Fibroblast of mammary gland (primary cell): ENCODE measurements at regions not wholly inside any gene's neighbourhood (a gene's known extent, or its start where the extent isn't known, plus 50 kb on each side); places are given as distances from the start of the nearest gene placed in this dataset.

Experiments
- DNase-seq: peaks from one replicate; pipeline ENCODE4 v3.0.0-alpha.2; 2010; ENCODE audit warnings: low read depth
- H3K4me3 ChIP-seq: 2 replicates; pipeline ENCODE4 v1.5.1; 2011; ENCODE audit warnings: low read depth, mild to moderate bottlenecking, low read length, moderate library complexity; ENCODE audit not compliant: control insufficient read depth
- TF ChIP-seq, protein P1 (sequence below): conservative IDR thresholded peaks from 2 replicates; pipeline ENCODE4 v1.5.1; 2011; ENCODE audit warnings: low read depth, low read length, inconsistent platforms; ENCODE audit not compliant: control insufficient read depth, insufficient read depth

DNA sequence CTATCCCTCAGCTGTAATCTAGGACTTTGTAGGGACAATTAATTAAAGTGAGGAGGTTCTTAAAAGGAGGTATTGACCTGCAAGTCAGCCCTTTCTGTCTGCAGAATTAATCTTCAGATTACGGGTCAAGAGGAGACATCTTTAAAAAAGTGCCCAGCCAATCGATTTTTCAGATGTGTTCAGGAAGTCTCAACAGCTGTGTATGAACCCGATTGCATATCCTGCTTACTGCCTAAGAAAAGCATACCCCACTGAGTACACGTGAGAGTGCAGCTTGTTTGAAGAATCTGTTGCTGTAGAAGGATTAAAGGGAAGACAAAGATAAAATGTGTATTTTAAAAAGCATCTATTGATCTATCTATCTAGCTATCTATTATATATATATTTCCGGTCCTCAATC is 1194.5 kb downstream of the UQCRFS1 start:
- TF ChIP-seq, protein P1, sequence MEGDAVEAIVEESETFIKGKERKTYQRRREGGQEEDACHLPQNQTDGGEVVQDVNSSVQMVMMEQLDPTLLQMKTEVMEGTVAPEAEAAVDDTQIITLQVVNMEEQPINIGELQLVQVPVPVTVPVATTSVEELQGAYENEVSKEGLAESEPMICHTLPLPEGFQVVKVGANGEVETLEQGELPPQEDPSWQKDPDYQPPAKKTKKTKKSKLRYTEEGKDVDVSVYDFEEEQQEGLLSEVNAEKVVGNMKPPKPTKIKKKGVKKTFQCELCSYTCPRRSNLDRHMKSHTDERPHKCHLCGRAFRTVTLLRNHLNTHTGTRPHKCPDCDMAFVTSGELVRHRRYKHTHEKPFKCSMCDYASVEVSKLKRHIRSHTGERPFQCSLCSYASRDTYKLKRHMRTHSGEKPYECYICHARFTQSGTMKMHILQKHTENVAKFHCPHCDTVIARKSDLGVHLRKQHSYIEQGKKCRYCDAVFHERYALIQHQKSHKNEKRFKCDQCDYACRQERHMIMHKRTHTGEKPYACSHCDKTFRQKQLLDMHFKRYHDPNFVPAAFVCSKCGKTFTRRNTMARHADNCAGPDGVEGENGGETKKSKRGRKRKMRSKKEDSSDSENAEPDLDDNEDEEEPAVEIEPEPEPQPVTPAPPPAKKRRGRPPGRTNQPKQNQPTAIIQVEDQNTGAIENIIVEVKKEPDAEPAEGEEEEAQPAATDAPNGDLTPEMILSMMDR, result no peak
- H3K4me3 ChIP-seq, result no peak overlapping the region
- no peak for DNase-seq

DNA sequence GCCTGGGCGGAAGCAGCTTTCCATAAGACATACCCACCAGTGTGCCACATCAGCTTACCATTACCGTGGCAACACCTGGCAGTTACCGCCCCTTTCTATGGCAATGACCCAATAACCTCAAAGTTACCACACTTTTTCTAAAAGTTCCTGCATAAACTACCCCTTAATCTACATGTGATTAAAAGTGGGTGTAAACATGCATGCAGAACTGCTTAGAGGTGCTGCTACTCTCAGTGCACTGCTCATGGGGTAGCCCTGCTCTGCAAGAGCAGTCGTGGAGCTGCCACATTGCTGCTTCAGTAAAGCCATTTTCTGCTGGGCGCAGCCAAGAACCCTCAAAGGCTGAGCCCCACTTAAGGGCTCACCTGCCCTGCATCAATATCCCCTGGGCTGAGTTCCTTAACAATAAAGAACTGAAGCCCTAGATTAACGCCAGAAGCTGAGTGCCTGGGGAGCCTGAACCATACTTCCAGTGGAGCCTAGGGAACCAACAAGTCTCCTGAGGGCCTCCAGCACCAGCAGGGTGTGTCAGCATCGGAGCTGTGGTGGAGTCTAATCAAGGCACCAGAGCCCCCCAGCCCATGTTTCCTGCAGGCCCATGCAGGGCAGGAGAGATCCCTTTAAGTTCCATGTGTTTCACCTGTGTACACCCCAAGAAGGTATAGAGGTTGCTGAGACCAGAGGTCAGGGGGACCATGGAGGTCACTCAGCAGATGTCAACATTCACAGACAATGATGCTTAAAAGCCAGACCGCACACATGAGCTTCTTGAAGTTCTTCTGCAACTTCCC is 1198.1 kb downstream of the UQCRFS1 start:
- no peak for DNase-seq
- H3K4me3 ChIP-seq, result no peak overlapping the region
- TF ChIP-seq, protein P1, result no peak

DNA sequence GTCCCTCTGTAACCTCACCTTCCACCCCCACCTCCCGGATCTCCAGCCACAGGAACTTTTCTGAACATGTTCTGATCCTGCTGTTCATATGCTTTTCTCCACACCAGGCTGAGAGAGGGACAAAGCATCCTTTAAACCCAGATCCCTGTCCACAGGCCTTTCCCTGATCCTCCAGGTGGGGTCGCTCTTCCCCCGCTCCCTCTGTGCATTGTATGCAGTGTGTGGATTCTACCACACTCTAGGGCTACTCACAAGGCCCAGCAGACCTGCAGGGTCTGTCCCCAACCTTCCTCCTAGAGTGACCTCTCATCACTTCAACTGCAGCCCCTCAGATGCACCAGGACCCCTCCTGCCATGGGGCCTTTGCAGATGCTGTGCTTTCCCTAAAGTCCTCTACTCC is 1200.6 kb downstream of the UQCRFS1 start:
- no peak for DNase-seq
- TF ChIP-seq, protein P1, result no peak

DNA sequence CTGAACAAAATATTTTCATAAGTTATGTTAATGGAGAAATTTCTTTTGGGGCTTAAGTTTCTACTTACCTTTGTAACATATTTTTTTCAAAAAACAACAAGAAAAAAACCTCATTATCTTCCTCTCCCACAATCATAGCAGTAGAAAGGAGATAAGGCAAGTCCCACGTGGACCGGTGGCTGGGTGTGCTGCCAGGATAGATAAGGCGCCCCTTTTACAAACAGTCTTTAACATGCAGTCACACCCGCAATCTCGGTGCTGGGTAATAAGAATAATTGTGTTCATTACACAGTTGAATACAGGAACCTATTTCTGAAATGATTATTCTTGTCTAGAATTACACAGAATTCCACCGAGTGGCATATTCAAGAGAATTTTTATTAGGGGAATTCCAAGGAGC is 1202.3 kb downstream of the UQCRFS1 start:
- DNase-seq, result no peak
- TF ChIP-seq, protein P1, result no peak

More for the DNA sequence above, 1200.6 kb downstream of the UQCRFS1 start:
- no peak overlapping the region for H3K4me3 ChIP-seq

DNA sequence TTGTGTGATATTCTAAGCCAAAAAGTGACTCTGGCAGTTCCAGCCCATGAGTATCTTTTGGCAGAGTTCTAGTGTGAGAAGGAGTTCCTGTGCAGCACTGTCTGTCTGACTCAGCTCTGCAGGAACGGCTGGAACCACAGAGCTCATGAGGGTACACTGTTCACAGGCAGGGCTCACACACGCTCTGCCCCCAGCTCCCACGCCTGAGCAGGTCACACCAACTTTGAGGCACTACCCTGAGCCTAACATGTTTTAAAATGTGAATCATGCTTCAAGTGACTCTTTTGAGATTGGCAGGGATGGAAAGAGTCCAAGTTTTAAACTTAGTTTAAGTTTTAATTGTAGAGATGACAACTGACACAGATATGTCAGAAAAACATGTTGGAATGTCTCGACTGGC is 1203.3 kb downstream of the UQCRFS1 start:
- H3K4me3 ChIP-seq, result no peak overlapping the region
- no peak for DNase-seq
- TF ChIP-seq, protein P1, result no peak

More for the DNA sequence above, 1202.3 kb downstream of the UQCRFS1 start:
- H3K4me3 ChIP-seq, result no peak overlapping the region

DNA sequence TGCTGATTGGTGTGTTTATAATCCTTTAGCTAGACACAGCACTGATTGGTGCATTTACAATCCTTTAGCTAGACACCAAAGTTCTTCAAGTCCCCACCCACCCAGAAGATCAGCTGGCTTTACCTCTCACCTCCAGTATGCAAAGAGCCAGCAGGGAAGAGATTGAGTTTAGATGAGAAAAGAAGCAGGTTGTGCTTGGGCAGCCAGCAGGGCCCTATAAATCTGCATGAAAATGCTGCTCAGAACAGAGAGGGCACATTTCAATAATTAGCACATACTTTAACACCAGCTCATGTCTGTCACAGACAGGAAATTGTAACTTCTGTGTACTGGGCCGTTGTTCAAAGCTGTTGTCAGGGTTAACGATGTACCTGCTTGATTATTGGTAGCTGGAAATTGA is 1204.3 kb downstream of the UQCRFS1 start:
- no peak overlapping the region for H3K4me3 ChIP-seq
- DNase-seq, result no peak
- TF ChIP-seq, protein P1, result no peak
